Endothelial cell of umbilical vein (primary cell): ENCODE measurements at regions not wholly inside any gene's neighbourhood (a gene's known extent, or its start where the extent isn't known, plus 50 kb on each side); places are given as distances from the start of the nearest gene placed in this dataset.

ENCODE experiments used
- BruUV-seq: library from RNA; stranded (reverse); fragments of 400-500 nt; replicated peaks from 2 replicates; lab custom pipeline; 2021; lab: Mats Ljungman, UMichigan
- CTCF ChIA-PET: fragments of 300-600, 350-600 bp; sonication (Branson Sonifier 250); formaldehyde crosslinking; loops from one replicate; lab custom pipeline; 2021; ENCODE audit warnings: antibody characterized with exemption, inconsistent platforms; lab: Charles Lee
- POLR2A ChIA-PET: fragments of 300-600, 350-600 bp; sonication (Branson Sonifier 250); formaldehyde crosslinking; loops from one replicate; lab custom pipeline; 2021; ENCODE audit warnings: antibody characterized with exemption, inconsistent platforms; lab: Charles Lee
- DNase-seq: peaks from one replicate; pipeline ENCODE4 v3.0.0-alpha.2; 2011; ENCODE audit warnings: low read depth, low spot score
- FAIRE-seq: peaks from 2 replicates; lab custom pipeline; 2011; peaks lifted over from hg19 to GRCh38; lab: Jason Lieb, UNC
- H2AFZ ChIP-seq: 2 replicates; pipeline ENCODE4 v1.6.0; 2012; ENCODE audit warnings: low read depth, low read length, control low read depth, inconsistent platforms
- H3K27ac ChIP-seq: 2 replicates; pipeline ENCODE4 v1.5.1; 2011; ENCODE audit warnings: low read depth, mild to moderate bottlenecking, control low read depth, low read length, moderate library complexity; ENCODE audit not compliant: insufficient read depth
- H3K27me3 ChIP-seq, 2 experiments: 2 replicates each; pipeline versions ENCODE4 v1.6.0 to v1.6.1; 2011; ENCODE audit warnings: low read length in 2 of 2, mixed read lengths in 1 of 2; ENCODE audit not compliant: control insufficient read depth in 2 of 2, insufficient read depth in 2 of 2
- H3K36me3 ChIP-seq, 2 experiments: 2 replicates in 1 of 2; 3 replicates in 1 of 2; pipeline ENCODE4 v1.5.1; 2011; ENCODE audit warnings: low read length in 2 of 2, mild to moderate bottlenecking in 1 of 2, moderate library complexity in 1 of 2; ENCODE audit not compliant: control insufficient read depth in 2 of 2, insufficient read depth in 2 of 2; ENCODE audit errors: extremely low read depth in 1 of 2
- H3K4me1 ChIP-seq: 3 replicates; pipeline ENCODE4 v1.5.1; 2011; ENCODE audit warnings: mild to moderate bottlenecking, low read length; ENCODE audit not compliant: control insufficient read depth, insufficient read depth; ENCODE audit errors: extremely low read depth
- H3K4me2 ChIP-seq: 2 replicates; pipeline ENCODE4 v1.6.1; 2011; ENCODE audit warnings: low read length, control low read depth, mixed read lengths; ENCODE audit not compliant: insufficient read depth
- H3K4me3 ChIP-seq, 3 experiments: fragments of 200-600 bp in 1 of 3; sonication (generic), shearing (Covaris generic) in 1 of 3; replicated peaks in 1 of 3; 2 replicates each; pipeline ENCODE4 v1.5.1; 2011 to 2016; ENCODE audit warnings: control low read depth in 3 of 3, low read length in 3 of 3, mild to moderate bottlenecking in 2 of 3, inconsistent platforms in 1 of 3, low read depth in 1 of 3, moderate library complexity in 1 of 3; ENCODE audit not compliant: insufficient read depth in 1 of 3
- H3K79me2 ChIP-seq: 2 replicates; pipeline ENCODE4 v1.6.0; 2012; ENCODE audit warnings: low read length, inconsistent platforms; ENCODE audit not compliant: control insufficient read depth, insufficient read depth
- H3K9ac ChIP-seq: replicated peaks from 2 replicates; pipeline ENCODE3; 2011; ENCODE audit warnings: low read length, control low read depth; ENCODE audit not compliant: insufficient read depth; ENCODE audit errors: extremely low read depth
- H3K9me1 ChIP-seq: replicated peaks from 3 replicates; pipeline ENCODE4 v1.6.0; 2011; ENCODE audit warnings: mild to moderate bottlenecking, low read length; ENCODE audit not compliant: control insufficient read depth, insufficient read depth; ENCODE audit errors: extremely low read depth
- H3K9me3 ChIP-seq: replicated peaks from 2 replicates; pipeline ENCODE4 v1.5.1; 2012; ENCODE audit warnings: low read length, inconsistent platforms; ENCODE audit not compliant: control insufficient read depth, insufficient read depth
- H4K20me1 ChIP-seq: replicated peaks from 2 replicates; pipeline ENCODE3; 2011; ENCODE audit warnings: mild to moderate bottlenecking, low read length; ENCODE audit not compliant: control insufficient read depth, insufficient read depth; ENCODE audit errors: extremely low read depth
- CTCF ChIP-seq, 2 donors: IDR thresholded peaks; 1 replicate in 1 of 2; 2 replicates in 1 of 2; pipeline ENCODE4 v1.5.1; 2011; ENCODE audit warnings: low read length in 2 of 2, mild to moderate bottlenecking in 2 of 2, moderate library complexity in 2 of 2, control low read depth in 1 of 2, inconsistent platforms in 1 of 2, low read depth in 1 of 2; ENCODE audit not compliant: insufficient read depth in 1 of 2; ENCODE audit errors: extremely low read depth in 1 of 2
- EZH2 ChIP-seq: IDR thresholded peaks from 2 replicates; pipeline ENCODE4 v1.6.1; 2012; ENCODE audit warnings: borderline replicate concordance, low read depth, mild to moderate bottlenecking, moderate library complexity, low read length, inconsistent platforms; ENCODE audit not compliant: severe bottlenecking
- FOS ChIP-seq: IDR thresholded peaks from 2 replicates; pipeline ENCODE4 v1.6.1; 2011; ENCODE audit warnings: mild to moderate bottlenecking, low read length, moderate library complexity, borderline replicate concordance; ENCODE audit not compliant: insufficient read depth
- GATA2 ChIP-seq: IDR thresholded peaks from 2 replicates; pipeline ENCODE4 v1.7.0; 2011; ENCODE audit warnings: low read depth, mild to moderate bottlenecking, moderate library complexity, mixed read lengths, low read length; ENCODE audit not compliant: insufficient read length, insufficient read depth
- JUN ChIP-seq: IDR thresholded peaks from 2 replicates; pipeline ENCODE4 v1.6.1; 2011; ENCODE audit warnings: borderline replicate concordance, low read depth; ENCODE audit not compliant: insufficient read length, insufficient read depth
- MAX ChIP-seq: IDR thresholded peaks from 2 replicates; pipeline ENCODE4 v1.6.1; 2011; ENCODE audit not compliant: insufficient read depth, insufficient read length
- MYC ChIP-seq: IDR thresholded peaks from one replicate; pipeline ENCODE4 v1.6.1; 2011; ENCODE audit warnings: mild to moderate bottlenecking, low read depth, low read length
- POLR2A ChIP-seq: IDR thresholded peaks from 2 replicates; pipeline ENCODE4 v1.6.1; 2012; ENCODE audit warnings: low read depth, mild to moderate bottlenecking, control low read depth, low read length
- POLR2AphosphoS5 ChIP-seq: IDR thresholded peaks from 2 replicates; pipeline ENCODE4 v1.6.1; 2012; ENCODE audit warnings: low read depth, mild to moderate bottlenecking, control low read depth, low read length, moderate library complexity; ENCODE audit not compliant: insufficient read depth
- dilution Hi-C: fragments of 300-500 bp; cut with MboI; formaldehyde crosslinking; loops from one replicate; pipeline ENCODE4 v1.15.0; 2019; ENCODE audit warnings: low sequenced_read_pairs; ENCODE audit not compliant: extremely low pct_ligation_motif_present
- intact Hi-C: fragments of 100-400 bp; cut with micrococcal nuclease; formaldehyde crosslinking; loops from one replicate; pipeline ENCODE4 v1.10.0; 2022

- H3K36me3 ChIP-seq: no peaks in the 10 kb centered on the region
- H3K4me1 ChIP-seq: peaks cover 58% of the 10 kb centered on the region
- ChIA-PET CTCF (interaction anchor here (1.3 kb wide), 1 partner anchor 15 kb away, joined by 3 read pairs; no protein-coding TSS in a partner anchor), POLR2A (interaction anchor here (0.7 kb wide), 1 partner anchor 18 kb away, joined by 3 read pairs; no protein-coding TSS in a partner anchor)
- H3K9ac ChIP-seq: peak overlapping the region; percentile 64
- BruUV-seq: no TSS peak
- H4K20me1 ChIP-seq: no peaks in the 10 kb centered on the region
- no peak overlapping the region for H3K4me2 ChIP-seq
- intact Hi-C loops: no loop called here
- peak overlapping the region; percentile 91 for H3K27ac ChIP-seq
- H3K9me3 ChIP-seq: no peaks in the 10 kb centered on the region
- no peaks in the 10 kb centered on the region for H3K27me3 ChIP-seq
- no peak for FAIRE-seq
- H3K4me3 ChIP-seq: no peak overlapping the region
- no peak for TF ChIP-seq FOS
- TF ChIP-seq MYC: no peak
- no peak for TF ChIP-seq JUN
- no peak for TF ChIP-seq POLR2A
- TF ChIP-seq POLR2AphosphoS5: no peak
- no peak for TF ChIP-seq CTCF (IDR thresholded peaks at IDR 0.05; ENCODE audit: extremely low read depth in 1 of 2, insufficient read depth in 1 of 2, low read depth in 1 of 2, low read length in 2 of 2)
- no peak for TF ChIP-seq MAX
- no peak for TF ChIP-seq EZH2
- no peak for TF ChIP-seq GATA2
- H3K79me2 ChIP-seq: no peaks in the 10 kb centered on the region
- dilution Hi-C loops: no loop called here
- H2AFZ ChIP-seq: no peak overlapping the region
- DNase-seq: no peak
- no peaks in the 10 kb centered on the region for H3K9me1 ChIP-seq
Measured at GRCh38 chr7:41578700-41579099, 124.2 kb downstream of the INHBA start.
